ENCODE measurements at regions not wholly inside any gene's neighbourhood (a gene's known extent, or its start where the extent isn't known, plus 50 kb on each side); places are given as distances from the start of the nearest gene placed in this dataset.

- no peak for DNase-seq
- H3K4me3 Mint-ChIP-seq (ENCODE audit: low read depth, unreplicated experiment), result no peak overlapping the region
- peaks cover 3% of the 10 kb centered on the region for H3K9me3 Mint-ChIP-seq (ENCODE audit: low read depth, unreplicated experiment)
- TF ChIP-seq, protein P1, sequence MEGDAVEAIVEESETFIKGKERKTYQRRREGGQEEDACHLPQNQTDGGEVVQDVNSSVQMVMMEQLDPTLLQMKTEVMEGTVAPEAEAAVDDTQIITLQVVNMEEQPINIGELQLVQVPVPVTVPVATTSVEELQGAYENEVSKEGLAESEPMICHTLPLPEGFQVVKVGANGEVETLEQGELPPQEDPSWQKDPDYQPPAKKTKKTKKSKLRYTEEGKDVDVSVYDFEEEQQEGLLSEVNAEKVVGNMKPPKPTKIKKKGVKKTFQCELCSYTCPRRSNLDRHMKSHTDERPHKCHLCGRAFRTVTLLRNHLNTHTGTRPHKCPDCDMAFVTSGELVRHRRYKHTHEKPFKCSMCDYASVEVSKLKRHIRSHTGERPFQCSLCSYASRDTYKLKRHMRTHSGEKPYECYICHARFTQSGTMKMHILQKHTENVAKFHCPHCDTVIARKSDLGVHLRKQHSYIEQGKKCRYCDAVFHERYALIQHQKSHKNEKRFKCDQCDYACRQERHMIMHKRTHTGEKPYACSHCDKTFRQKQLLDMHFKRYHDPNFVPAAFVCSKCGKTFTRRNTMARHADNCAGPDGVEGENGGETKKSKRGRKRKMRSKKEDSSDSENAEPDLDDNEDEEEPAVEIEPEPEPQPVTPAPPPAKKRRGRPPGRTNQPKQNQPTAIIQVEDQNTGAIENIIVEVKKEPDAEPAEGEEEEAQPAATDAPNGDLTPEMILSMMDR (IDR thresholded peaks at IDR 0.05; ENCODE audit: unreplicated experiment), result no peak
- intact Hi-C loops (cut with micrococcal nuclease; ENCODE audit: unreplicated experiment), result no loop called here
- CTCF ChIA-PET, result no interaction called here
- H3K27me3 Mint-ChIP-seq (ENCODE audit: unreplicated experiment), result no peaks in the 10 kb centered on the region
- H3K4me1 Mint-ChIP-seq (ENCODE audit: low read depth, unreplicated experiment), result no peaks in the 10 kb centered on the region
- no peak overlapping the region for H3K27ac Mint-ChIP-seq (ENCODE audit: unreplicated experiment)
- H3K36me3 Mint-ChIP-seq (ENCODE audit: insufficient read depth, unreplicated experiment), result no peaks in the 10 kb centered on the region
- no TSS peak for BruUV-seq (replicated peaks)
These were observed 131.3 kb downstream of the TMTC3 start for GRCh38 chr12:88273450-88273849.

GRCh38 chr12:88273875-88274274 is 131.8 kb downstream of the TMTC3 start:
- intact Hi-C loops (cut with micrococcal nuclease; ENCODE audit: unreplicated experiment), result no loop called here
- Mint-ChIP-seq H3K4me1 (ENCODE audit: low read depth, unreplicated experiment) (no peaks in the 10 kb centered on the region), H3K27ac (ENCODE audit: unreplicated experiment) (no peak overlapping the region), H3K9me3 (ENCODE audit: low read depth, unreplicated experiment) (peaks cover 3% of the 10 kb centered on the region), H3K27me3 (ENCODE audit: unreplicated experiment) (no peaks in the 10 kb centered on the region), H3K36me3 (ENCODE audit: insufficient read depth, unreplicated experiment) (no peaks in the 10 kb centered on the region), H3K4me3 (ENCODE audit: low read depth, unreplicated experiment) (no peak overlapping the region)
- CTCF ChIA-PET, result no interaction called here
- BruUV-seq (replicated peaks), result no TSS peak
- TF ChIP-seq, protein P1 (IDR thresholded peaks at IDR 0.05; ENCODE audit: unreplicated experiment), result no peak
- no peak for DNase-seq

DNA sequence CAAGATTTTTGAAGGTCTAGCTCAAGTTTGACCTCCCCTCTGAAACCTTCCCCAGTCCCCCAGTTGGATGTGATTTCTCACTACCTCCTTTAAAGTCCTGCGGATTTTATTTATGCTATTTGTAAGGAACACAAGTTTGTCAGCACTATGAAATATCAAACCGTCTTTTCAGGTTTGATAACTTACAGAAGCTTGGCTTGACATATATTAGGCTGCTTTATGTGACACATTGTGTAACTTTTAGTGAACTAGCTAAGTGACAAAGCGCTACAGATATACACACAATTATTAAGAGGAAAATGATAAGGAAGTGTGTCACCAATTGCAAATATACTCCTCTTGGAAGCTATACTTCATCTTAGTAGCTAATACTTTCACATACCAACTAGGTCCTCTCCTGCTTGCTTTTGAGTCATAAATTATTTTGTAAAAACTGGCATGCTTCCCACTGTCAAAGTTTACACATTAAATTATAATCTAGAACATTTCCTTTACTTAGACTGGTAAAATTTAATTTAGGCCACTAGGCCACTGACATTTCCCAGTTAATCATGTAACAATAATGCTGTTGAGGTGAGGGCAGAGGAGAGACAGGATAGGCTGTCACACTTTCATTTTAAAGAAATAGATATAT is 149.5 kb downstream of the TMTC3 start:
- DNase-seq, result no peak
- H3K27ac Mint-ChIP-seq (ENCODE audit: unreplicated experiment), result no peak overlapping the region
- peaks cover 22% of the 10 kb centered on the region for H3K4me1 Mint-ChIP-seq (ENCODE audit: low read depth, unreplicated experiment)
- H3K27me3 Mint-ChIP-seq (ENCODE audit: unreplicated experiment), result no peaks in the 10 kb centered on the region
- no peaks in the 10 kb centered on the region for H3K36me3 Mint-ChIP-seq (ENCODE audit: insufficient read depth, unreplicated experiment)
- intact Hi-C loops (cut with micrococcal nuclease; ENCODE audit: unreplicated experiment), result no loop called here
- no TSS peak for BruUV-seq (replicated peaks)
- CTCF ChIA-PET, result interaction anchor here (0.7 to 0.9 kb wide), 3 partner anchors 32 to 251 kb away, joined by 3 to 5 read pairs (median 3); no protein-coding TSS in a partner anchor
- H3K4me3 Mint-ChIP-seq (ENCODE audit: low read depth, unreplicated experiment), result no peak overlapping the region
- peaks cover 9% of the 10 kb centered on the region for H3K9me3 Mint-ChIP-seq (ENCODE audit: low read depth, unreplicated experiment)
- TF ChIP-seq, protein P1 (IDR thresholded peaks at IDR 0.05; ENCODE audit: unreplicated experiment), result no peak

- TF ChIP-seq, protein P1 (IDR thresholded peaks at IDR 0.05; ENCODE audit: unreplicated experiment), result no peak
- BruUV-seq (replicated peaks), result no TSS peak
- CTCF ChIA-PET, result interaction anchor here (2.0 kb wide), 1 partner anchor 36 kb away, joined by 4 read pairs; no protein-coding TSS in a partner anchor
- Mint-ChIP-seq H3K4me3 (ENCODE audit: low read depth, unreplicated experiment) (peak overlapping the region; percentile 50), H3K27me3 (ENCODE audit: unreplicated experiment) (no peaks in the 10 kb centered on the region), H3K36me3 (ENCODE audit: insufficient read depth, unreplicated experiment) (peaks cover 12% of the 10 kb centered on the region), H3K27ac (ENCODE audit: unreplicated experiment) (peak overlapping the region; percentile 82), H3K9me3 (ENCODE audit: low read depth, unreplicated experiment) (peaks cover 11% of the 10 kb centered on the region), H3K4me1 (ENCODE audit: low read depth, unreplicated experiment) (peaks cover 36% of the 10 kb centered on the region)
- intact Hi-C loops (cut with micrococcal nuclease; ENCODE audit: unreplicated experiment), result loop anchor here (2.0 kb wide), 2 partner anchors 51 to 281 kb away; no protein-coding TSS in a partner anchor
- DNase-seq, result no peak
These were observed 156.0 kb downstream of the TMTC3 start for GRCh38 chr12:88298014-88298682.

All from Calu3 (cell line).